HG02981 (cell line): ENCODE measurements at regions not wholly inside any gene's neighbourhood (a gene's known extent, or its start where the extent isn't known, plus 50 kb on each side); places are given as distances from the start of the nearest gene placed in this dataset.

Experiments used
- ATAC-seq: cut with Tn5 transposase; IDR thresholded peaks from one replicate; pipeline ENCODE4 v1.9.1; 2021; ENCODE audit warnings: mild to moderate bottlenecking, moderate library complexity; ENCODE audit not compliant: unreplicated experiment

DNA sequence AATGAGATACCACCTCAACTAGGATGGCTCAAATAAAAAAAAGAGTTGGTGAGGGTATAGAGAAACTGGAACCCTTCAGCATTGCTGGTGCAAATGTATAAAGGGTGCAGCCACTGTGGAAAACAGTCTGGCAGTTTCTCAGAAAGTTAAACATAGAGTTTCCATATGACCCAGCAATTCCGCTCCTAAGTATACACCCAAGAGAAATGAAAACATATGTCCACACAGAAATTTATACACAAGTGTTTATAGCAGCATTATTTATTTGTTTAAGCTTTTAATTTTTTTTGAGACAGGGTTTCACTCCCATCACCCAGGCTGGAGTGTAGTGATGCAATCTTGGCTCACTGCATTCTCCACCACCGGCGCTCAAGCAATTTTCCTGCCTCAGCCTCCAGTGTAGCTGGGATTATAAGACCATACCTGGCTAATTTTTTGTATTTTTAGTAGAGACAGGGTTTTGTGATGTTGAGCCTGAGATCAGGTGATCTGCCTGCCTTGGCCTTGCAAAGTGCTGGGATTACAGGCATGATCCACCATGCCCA is 118.2 kb upstream of the KIF5B start:
- no peak for ATAC-seq

DNA sequence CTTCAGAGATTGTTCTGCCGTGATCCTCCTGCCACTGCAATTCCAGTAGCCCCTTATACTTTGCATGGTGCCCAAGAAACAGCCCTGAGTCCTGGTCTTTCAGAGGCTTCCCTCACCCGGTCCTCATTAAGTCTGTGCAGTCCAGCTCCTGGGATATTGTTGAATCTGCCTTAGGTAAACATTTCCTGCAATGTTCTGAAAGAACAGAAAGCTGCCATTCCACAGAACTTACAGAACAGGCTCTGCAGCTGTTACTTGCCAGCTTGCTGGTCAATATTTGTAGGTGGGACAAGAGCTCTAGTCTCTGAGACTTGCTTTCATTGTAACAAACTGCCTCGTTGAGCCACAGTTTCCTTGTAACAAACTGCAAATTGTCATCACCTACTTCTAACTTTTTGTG is 115.0 kb upstream of the KIF5B start:
- no peak for ATAC-seq

- no peak for ATAC-seq
Observed at GRCh38 chr10:32169556-32169955, 113.3 kb upstream of the KIF5B start.

DNA sequence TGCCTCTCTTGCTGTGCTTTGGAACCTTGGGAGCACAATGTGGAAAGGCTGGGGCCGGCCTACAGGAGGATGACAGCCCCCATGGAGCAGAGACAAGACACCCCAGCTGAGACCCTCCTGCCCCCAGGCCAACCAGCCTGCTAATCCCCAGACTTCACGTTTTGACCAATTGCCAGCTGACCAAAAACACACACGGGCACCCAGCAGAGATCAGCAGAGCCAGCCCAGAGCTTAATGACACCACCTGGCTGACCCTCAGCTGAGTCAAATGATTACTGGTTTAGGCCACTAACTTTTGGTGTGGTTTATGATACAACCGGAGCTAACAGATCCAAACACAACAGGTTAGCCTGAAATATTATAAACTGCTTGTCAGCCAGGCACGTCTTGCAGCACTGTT is 111.2 kb upstream of the KIF5B start:
- ATAC-seq: no peak

DNA sequence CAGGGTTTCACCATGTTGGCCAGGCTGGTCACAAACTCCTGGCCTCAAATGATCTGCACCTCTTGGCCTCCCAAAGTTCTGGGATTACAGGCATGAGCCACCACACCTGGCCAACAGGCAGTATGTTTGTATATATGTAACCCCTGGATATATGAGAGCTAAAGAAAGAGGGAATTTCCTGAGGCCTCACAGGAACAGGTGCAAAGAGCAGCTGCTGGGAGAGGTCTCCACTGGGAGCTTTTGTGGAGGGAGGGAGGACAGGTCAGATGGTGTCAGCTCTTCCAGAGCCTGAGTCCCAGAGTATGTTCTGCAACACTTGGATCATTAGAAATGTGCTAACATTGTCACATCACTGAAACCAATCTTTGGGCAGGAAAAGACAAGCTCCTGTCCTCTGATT is 110.1 kb upstream of the KIF5B start:
- ATAC-seq: no peak

GRCh38 chr10:32163762-32164148 is 107.5 kb upstream of the KIF5B start:
- no peak for ATAC-seq

DNA sequence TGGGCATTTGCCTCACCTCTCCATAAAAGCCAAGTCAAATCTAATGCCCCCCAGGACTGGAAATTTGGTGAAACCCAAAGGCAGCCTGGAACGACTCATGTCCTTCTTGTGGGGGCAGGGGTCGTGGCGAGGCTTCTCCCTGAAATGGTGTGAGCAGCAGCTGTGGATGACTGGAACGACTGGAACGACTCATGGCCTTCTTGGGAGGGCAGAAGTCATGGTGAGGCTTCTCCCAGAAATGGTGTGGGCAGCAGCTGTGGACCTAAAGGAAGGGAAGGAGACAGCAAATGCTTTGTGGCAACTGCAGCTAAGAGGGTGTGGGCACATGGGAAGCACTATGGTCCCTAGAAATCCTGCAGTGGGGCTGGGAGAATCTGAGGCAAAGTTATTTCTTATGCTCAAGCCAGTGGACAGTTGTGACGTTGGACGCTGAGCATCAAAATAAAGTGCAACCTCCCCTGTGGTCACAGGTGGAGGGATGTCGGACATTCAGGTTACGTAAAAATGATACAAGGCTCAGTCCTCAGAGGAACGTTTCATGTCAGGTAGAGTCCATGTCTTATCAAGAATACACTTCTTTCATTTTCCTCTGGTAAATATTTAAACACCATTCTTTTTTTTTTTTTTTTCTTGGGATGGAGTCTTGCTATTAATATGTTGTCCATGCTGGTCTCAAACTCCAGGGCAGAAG is 107.0 kb upstream of the KIF5B start:
- ATAC-seq: no peak

GRCh38 chr10:32161586-32161985 is 105.4 kb upstream of the KIF5B start:
- no peak for ATAC-seq

DNA sequence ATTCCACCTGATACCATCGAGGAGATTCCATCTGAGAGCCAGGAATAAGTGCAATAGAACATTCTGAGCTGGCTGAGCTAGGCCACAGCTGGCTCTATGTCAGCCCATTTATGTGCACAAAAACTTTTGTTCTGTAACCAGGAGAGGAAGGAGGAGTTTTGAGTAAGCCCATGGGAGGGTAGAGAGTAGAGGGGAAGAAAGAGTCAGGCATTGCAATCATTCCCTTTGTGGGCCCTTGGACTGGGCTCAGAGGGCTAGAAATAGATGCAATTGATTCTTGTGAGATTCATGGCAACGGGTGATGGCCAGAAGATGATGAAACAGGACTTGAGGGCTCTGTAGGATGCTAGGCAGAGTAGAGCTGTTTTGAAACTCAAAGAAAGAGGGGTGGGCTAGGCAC is 104.6 kb upstream of the KIF5B start:
- ATAC-seq: no peak

DNA sequence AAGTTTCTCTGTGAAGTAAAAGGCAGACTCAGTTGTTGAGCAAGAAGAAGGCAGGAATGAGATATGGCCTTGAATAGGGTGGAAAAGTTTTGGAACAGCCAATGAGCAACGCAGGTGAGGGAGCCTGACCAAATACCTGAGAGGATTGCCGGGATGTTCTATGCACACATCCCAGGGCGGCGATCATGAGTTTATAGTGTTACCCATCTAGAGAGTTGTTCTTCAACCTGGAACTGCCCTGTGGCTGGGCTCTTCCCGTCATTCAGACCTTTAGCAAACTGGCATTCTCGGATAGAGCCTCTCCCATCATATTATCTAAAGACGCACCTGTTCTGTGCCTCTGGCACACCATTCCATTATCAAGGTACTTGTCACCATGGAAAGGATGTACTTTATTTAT is 103.0 kb upstream of the KIF5B start:
- ATAC-seq: no peak

GRCh38 chr10:32156031-32156495 is 99.8 kb upstream of the KIF5B start:
- ATAC-seq: no peak

GRCh38 chr10:32155075-32155516 is 98.9 kb upstream of the KIF5B start:
- no peak for ATAC-seq

DNA sequence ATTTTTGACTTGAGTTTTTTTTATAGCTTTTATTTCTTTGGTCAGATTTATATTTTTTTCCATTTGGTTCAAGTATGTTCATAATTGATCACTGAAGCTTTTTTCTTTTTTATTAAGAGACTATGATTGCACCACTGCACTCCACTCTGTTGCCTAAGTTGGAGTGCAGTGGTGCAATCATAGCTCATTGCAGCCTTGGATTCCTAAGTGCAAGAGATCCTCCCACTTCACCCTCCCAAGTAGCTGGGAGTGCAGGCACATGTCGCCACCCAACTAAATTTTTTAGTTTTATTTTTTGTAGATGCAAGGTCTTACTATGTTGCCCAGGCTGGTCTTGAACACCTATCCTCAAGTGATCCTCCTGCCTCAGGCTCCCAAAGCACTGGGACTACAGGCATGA is 97.7 kb upstream of the KIF5B start:
- ATAC-seq: no peak

- ATAC-seq: no peak
Observed at GRCh38 chr10:32153252-32153651, 97.0 kb upstream of the KIF5B start.

DNA sequence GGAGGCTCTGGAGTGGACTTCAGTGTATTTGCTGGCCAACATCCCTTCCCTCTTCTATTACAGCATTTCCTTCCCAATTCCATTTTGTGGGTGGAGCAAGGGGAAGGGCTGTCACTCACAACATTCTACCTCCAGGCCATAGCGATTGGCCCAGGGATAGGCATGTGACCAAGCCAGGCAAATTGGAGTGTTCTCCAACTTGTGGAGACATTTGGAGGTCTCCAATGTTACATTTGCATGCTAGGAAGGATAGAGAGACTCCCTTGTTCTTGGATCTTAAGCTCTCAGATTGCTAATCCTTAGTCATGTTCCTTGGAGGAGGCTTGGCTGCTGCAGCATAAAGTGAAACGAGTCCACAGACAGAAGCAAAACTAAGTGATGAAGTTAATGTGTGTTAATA is 95.6 kb upstream of the KIF5B start:
- ATAC-seq: no peak

GRCh38 chr10:32150532-32151101 is 94.4 kb upstream of the KIF5B start:
- no peak for ATAC-seq

- ATAC-seq: peak; percentile 75
Observed at GRCh38 chr10:32149252-32149955, 93.2 kb upstream of the KIF5B start.

DNA sequence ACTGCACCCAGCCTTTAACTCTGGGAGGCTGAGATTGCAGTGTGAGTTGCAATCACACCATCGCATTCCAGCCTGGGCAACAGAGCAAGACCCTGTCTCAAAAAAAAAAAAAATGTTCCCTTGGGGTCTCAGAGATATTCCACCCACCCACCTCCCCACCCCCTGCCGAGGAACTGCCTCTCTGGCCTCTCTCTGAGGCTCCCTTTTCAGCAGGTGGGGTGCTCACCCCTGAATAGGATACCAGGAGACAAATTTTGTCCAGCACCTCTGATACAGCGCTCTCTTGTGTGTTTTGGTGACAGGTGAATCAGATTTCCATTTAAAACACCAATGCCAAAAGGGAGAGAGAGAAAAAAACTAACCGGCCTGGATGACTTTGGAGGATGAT is 92.6 kb upstream of the KIF5B start:
- no peak for ATAC-seq

GRCh38 chr10:32147730-32148129 is 91.5 kb upstream of the KIF5B start:
- ATAC-seq: no peak

- ATAC-seq: no peak
Observed at GRCh38 chr10:32146166-32146565, 89.9 kb upstream of the KIF5B start.

DNA sequence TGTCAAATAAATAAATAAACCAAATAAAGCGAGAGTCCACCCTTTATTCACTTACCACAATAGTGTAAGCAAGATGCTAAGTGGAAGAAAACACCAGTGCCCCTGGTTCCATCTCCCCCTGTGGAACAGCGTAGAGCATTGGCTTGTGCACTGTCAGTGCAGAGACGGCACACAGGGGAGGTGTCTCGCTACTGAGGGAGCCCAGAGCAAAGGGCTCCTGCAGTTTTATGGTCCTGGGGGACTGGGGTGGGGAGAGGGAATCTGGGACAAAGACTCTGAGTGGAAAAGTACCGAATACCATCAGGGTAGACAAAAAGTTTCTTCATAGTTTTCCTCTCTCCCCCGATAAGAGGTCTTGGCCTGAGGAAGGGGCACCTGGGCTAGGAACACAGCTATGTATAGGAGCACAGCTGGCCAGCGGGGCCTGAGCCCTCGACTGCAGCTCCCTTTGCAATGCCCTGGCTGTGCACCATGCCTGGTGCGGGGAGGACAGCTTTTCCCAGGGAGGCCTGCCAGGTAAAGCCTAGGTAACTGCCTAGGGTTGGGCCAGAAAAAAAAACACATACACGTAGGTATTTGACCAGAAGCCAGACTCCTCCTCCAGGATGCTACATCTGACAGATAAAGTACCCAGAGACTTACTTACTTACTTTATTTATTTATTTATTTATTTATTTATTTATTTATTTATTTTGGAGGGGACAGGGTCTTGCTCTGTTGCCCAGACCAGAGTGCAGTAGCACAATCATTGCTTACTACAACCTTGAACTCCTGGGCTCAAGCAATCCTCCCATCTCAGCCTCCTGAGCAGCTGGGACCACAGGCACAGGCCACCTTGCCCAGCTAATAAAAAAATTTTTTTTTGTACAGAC is 88.8 kb upstream of the KIF5B start:
- no peak for ATAC-seq
